Breast epithelium (tissue), 3 donors: ENCODE measurements at regions not wholly inside any gene's neighbourhood (a gene's known extent, or its start where the extent isn't known, plus 50 kb on each side); places are given as distances from the start of the nearest gene placed in this dataset.

Experiments
- POLR2A ChIP-seq: fragments of 450-650 bp; IDR thresholded peaks from one replicate; pipeline ENCODE4 v1.6.1; 2016; ENCODE audit warnings: antibody characterized with exemption, mild to moderate bottlenecking, moderate library complexity
- POLR2AphosphoS5 ChIP-seq, 3 donors: sonication (generic); formaldehyde crosslinking; IDR thresholded peaks; one replicate each; pipeline ENCODE4 v1.6.1; 2017; ENCODE audit warnings: antibody characterized with exemption in 3 of 3
- TF ChIP-seq, protein P1 (sequence below), 3 donors: fragments of 450-650 bp; IDR thresholded peaks; one replicate each; pipeline ENCODE4 v1.5.1; 2016 to 2017; ENCODE audit warnings: antibody characterized with exemption in 3 of 3, mild to moderate bottlenecking in 3 of 3, moderate library complexity in 3 of 3

DNA sequence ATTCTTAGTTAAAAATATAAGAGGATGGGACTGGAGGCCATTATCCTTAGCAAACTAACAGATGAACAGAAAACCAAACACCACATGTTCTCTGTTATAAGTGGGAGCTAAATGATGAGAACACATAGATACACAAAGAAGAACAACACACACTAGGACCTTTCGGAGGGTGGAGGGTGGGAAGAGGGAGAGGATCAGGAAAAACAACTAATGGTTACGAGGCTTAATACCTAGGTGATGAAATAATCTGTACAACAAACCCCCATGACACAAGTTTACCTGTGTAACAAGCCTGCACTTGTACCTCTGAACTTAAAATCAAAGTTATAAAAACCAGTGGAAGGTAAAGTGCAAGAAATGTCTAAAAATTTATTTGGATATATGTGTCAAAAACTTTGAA is 1047.4 kb upstream of the C9orf72 start:
- TF ChIP-seq, protein P1, sequence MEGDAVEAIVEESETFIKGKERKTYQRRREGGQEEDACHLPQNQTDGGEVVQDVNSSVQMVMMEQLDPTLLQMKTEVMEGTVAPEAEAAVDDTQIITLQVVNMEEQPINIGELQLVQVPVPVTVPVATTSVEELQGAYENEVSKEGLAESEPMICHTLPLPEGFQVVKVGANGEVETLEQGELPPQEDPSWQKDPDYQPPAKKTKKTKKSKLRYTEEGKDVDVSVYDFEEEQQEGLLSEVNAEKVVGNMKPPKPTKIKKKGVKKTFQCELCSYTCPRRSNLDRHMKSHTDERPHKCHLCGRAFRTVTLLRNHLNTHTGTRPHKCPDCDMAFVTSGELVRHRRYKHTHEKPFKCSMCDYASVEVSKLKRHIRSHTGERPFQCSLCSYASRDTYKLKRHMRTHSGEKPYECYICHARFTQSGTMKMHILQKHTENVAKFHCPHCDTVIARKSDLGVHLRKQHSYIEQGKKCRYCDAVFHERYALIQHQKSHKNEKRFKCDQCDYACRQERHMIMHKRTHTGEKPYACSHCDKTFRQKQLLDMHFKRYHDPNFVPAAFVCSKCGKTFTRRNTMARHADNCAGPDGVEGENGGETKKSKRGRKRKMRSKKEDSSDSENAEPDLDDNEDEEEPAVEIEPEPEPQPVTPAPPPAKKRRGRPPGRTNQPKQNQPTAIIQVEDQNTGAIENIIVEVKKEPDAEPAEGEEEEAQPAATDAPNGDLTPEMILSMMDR (IDR thresholded peaks at IDR 0.05), result no peak
- TF ChIP-seq POLR2A (no peak), POLR2AphosphoS5 (IDR thresholded peaks at IDR 0.05) (no peak)
